HG03565 (cell line): ENCODE measurements at regions not wholly inside any gene's neighbourhood (a gene's known extent, or its start where the extent isn't known, plus 50 kb on each side); places are given as distances from the start of the nearest gene placed in this dataset.

ENCODE experiments used
- ATAC-seq: cut with Tn5 transposase; IDR thresholded peaks from one replicate; pipeline ENCODE4 v1.9.1; 2021; ENCODE audit warnings: mild to moderate bottlenecking, moderate library complexity; ENCODE audit not compliant: unreplicated experiment

- no peak for ATAC-seq
These were observed 348.7 kb upstream of the AJAP1 start for GRCh38 chr1:4305526-4306301.

DNA sequence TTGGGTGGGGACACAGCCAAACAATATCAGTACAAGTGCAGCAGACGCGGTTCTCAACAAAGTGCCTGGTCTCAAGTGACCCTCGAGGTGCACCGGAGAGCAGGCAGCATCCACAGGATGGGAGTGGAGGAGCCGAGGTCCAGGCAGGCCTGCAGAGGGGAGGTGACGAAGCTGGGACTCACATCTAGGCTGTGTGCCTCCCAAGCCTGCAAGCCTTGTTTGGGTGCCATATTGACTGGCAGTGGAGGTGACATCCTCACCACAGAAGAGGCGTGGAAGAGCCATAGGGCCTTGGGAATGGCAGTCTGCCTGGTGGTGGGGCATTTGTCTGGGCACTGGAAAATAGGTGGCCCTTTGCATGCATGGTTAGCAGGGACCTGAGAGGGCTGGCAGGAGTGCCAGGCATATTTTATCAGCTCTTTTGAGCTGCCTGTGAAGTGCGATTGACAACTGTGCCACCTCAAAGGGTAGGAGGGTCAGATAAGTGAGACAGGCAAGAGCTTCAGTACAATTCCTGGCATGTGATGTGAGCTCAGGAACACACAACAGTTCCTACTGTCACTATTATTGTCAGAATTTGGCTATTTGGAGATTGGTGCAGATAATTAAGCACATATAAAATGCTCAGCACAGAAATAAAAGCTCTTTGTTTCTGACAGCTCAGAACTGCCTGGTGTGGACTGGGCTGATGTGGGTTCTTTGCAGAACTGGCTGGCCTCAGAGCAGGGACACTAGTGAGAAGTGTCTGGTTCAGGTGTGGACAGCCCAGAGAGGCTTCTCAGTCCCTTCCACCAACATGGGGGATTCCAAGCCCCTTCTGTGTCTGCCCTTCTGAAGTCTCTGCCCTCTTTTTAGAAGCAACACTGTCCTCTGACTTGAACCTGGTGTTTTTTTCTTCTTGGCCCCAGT is 347.6 kb upstream of the AJAP1 start:
- ATAC-seq, result no peak

DNA sequence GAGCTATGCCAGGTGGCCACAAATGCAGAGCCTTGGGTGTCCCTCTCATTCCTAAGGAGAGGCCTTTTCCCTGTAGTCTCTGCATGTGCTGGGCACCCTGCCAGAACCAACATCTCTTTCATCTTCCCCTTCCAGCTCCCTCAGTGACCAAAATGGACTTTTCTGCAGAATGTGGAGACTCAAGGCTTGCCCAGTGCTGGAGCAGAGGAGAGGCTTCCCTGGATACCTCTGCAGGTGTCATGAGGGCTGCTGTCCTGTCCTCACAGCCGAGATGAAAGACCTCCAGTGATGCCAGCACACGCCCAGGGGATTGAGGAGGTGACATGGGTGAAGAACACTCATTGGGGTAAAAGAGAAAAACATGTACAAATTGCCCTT is 347.0 kb upstream of the AJAP1 start:
- ATAC-seq, result no peak

DNA sequence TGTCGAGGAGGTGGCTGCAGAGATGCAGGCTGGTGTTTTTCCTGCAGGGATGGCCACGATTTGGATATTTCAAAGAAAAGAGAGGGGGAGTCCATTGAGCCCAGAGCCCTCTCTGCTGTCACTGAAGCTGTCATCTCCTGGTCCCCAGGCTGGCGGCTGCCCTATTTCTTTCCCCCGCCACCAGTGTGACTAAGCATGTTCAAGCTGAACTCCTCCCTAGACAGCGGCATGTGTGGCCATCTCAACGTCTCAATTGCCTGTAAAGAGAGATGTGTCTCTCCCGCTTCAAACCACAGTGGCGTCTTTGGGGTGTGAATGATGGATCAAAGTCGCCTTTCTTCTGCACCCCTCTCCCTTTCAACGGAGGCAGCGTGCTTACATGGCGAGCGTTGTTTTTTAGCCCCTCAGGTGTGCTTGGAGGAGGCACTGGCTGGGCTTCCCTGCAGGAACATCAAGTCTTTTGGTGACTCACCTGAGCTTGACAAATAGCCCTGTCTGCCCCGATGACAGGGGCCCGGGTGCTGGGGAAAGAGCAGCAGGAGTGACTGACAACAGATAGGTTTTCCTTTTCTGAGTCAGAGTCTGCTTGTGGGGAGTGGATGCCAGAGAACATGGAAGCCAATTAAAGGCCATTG is 346.4 kb upstream of the AJAP1 start:
- no peak for ATAC-seq

- no peak for ATAC-seq
These were observed 345.6 kb upstream of the AJAP1 start for GRCh38 chr1:4308806-4309205.

GRCh38 chr1:4309676-4310320 is 344.6 kb upstream of the AJAP1 start:
- no peak for ATAC-seq

- no peak for ATAC-seq
These were observed 343.9 kb upstream of the AJAP1 start for GRCh38 chr1:4310396-4310923.

DNA sequence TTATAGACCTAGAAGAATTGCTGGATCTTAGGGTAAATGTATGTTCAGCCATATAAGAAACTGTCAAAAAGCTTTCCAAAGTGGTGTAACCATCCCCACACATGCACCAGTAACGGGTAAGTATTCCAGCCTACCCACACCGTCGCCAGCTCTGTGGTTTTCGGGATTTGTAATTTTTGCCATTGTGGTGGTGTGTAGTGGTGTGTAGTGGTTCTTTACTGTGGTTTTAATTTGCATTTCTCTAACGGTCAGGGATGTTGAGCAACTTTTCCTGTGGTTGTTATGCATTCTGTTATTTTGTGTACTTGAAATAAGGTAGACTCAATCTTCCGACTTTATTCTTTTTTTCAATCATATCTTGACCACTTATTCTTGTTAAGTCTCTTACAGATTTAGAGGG is 342.4 kb upstream of the AJAP1 start:
- ATAC-seq, result no peak

DNA sequence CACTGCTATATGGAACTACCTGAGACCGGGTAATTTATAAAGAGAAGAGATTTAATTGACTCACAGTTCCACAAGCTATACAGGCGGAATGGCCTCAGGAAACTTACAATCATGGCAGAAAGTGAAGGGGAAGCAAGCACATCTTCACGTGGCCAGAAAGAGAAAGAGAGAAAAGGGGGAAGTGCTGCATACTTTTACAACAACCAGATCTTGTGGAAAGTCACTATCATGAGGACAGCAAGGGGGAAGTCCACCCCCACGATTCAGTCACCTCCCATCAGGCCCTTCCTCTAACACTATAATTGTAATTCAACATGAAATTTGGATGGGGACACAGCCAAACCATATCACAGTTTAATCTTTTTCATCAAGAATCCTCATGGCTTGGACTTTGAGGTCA is 339.2 kb upstream of the AJAP1 start:
- ATAC-seq, result no peak

- ATAC-seq, result no peak
These were observed 337.2 kb upstream of the AJAP1 start for GRCh38 chr1:4317207-4317606.

DNA sequence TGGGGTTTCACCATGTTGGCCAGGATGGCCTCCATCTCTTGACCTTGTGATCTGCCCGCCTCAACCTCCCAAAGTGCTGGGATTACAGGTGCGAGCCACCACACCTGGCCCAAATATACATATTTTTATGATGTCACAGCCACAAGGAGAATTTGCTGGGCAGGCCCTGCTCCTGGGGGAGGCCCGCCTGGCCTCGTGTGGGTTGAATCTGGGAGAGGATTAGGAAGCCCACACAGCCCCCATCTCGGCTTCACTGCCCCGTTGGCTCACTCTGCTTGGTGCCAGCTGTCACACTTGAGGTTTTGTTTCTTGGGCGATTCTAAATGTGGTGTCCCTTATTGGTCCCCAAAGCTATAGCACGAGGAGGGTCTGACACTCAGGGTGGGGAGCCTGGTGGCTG is 335.7 kb upstream of the AJAP1 start:
- no peak for ATAC-seq

DNA sequence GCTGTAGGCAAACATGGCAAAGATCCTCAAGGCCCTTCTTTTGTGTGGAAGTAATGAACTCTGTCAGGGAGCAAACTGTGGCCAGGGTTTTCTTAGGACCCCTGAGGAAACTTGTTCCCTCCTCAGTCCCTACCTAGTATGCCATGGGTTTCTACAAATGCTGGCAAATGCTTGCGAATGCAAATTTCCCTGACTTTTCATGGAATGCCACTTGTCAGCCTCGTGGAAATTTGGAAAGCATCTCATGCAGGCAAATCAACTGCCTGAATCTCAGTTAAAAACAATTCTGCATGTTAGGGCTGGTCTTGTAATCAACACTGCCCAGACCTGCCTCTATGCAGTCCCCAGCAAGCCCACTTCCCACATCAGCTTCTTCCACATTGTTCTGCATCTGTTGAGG is 334.9 kb upstream of the AJAP1 start:
- no peak for ATAC-seq

DNA sequence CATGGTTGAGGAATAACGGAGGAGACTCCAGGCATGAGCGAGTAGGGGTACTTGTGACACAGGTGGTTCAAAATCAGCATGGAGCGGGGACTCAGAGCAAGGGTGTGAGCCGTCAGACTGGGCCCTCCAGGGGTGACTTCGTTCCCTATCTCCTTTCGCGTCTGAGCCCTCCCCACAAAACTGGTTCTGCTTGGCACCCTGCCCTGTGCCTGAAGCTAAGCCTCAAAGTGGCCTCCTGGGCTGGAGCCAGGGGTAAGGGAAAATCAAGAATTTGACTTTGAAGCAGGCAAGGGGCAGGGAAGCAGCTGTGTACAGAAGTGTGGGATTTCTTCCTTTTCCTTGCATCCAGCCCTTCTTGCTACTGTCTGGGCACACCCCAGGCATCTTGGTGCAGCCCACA is 331.5 kb upstream of the AJAP1 start:
- no peak for ATAC-seq

DNA sequence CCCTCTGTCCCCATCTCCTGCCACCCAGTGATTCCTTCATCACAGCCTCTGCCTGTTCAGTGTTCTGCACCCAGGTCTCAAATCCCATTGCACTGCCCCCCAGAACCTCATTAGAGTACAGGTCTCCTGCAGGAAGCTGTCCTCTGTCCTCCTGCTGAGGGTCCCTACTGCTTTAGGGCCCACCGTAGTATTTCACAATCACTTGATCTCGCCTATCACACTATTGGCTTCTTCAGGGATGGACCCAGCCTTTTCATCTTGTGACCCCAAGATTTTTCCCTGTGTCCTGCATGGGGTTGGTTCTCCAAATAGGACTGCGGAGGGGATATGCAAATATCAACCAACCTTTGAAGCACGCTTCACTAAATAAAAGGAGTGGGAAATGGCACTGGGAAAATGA is 331.1 kb upstream of the AJAP1 start:
- no peak for ATAC-seq

GRCh38 chr1:4324525-4324924 is 329.9 kb upstream of the AJAP1 start:
- ATAC-seq, result no peak

- no peak for ATAC-seq
These were observed 327.3 kb upstream of the AJAP1 start for GRCh38 chr1:4327142-4327541.

DNA sequence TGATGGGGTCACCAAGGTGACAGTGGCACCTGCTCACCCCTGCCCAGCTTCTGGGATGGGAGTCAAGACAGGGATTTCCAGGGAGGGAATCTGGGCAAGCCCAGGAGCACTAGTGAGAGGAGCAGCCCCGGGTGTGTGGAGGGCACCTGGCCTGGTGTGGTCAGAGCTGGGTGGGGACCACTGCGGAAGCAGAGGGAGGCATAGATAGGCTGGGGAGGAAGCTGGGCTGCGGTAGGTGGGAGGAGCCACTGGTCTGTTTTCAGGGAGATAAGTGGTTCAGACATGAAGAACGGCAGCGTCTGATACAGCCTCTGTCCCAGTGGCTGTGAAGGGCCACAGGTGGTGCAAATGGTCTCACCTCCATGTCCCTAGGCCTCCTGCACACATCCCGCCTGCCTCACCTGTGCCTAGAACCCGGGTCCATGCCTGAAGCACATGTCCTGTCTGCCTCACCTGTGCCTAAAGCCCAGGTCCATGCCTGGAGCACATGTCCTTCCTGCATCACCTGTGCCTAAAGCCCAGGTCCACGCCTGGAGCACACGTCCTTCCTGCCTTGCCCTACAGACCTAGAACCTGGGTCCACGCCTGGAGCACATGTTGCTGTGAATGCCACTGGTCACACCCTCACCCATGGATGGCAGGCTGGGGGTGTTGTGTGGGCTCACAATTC is 325.9 kb upstream of the AJAP1 start:
- ATAC-seq, result no peak

- no peak for ATAC-seq
These were observed 323.3 kb upstream of the AJAP1 start for GRCh38 chr1:4330805-4331766.

DNA sequence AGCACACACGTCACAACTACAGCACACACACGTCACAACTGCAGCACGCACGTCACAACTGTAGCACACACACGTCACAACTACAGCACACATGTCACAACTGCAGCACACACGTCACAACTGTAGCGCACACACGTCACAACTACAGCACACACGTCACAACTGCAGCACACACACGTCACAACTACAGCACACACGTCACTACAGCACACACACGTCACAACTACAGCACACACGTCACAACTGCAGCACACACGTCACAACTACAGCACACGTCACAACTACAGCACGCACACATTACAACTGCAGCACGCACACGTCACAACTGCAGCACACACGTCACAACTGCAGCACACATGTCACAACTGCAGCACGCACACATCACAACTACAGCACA is 322.6 kb upstream of the AJAP1 start:
- no peak for ATAC-seq
